Uterus (tissue), 2 donors: ENCODE measurements at regions not wholly inside any gene's neighbourhood (a gene's known extent, or its start where the extent isn't known, plus 50 kb on each side); places are given as distances from the start of the nearest gene placed in this dataset.

Experiments used
- CTCF ChIP-seq, 4 experiments: fragments of 200-600 bp in 2 of 4; fragments of 450-650 bp in 2 of 4; sonication (generic) in 2 of 4; IDR thresholded peaks; one replicate each; pipeline ENCODE4 v1.5.1; 2016 to 2019; ENCODE audit warnings: antibody characterized with exemption in 4 of 4, mild to moderate bottlenecking in 2 of 4, moderate library complexity in 1 of 4
- POLR2A ChIP-seq, 2 donors: fragments of 450-650 bp; IDR thresholded peaks; one replicate each; pipeline ENCODE4 v1.6.1; 2016; ENCODE audit warnings: antibody characterized with exemption in 2 of 2, mild to moderate bottlenecking in 1 of 2, moderate library complexity in 1 of 2

DNA sequence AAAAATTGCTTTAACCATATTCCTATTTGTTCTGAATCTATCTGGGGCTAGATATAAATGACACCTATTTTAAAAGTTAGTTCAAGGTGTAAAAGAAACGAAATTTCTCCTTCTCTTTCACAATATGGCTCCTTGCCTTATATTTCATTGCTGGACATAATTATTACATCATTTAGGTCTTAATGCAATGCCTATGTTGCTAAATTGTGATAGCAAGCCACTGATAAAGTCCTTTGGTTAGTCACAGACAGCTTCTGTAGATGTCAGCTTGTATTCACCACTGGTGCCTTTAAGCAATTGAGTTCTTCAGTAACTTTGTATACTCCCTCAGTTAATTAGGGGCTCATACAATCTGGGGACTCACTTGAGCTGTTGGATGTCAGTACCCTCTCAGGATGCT is 1236.6 kb downstream of the GATA3 start:
- TF ChIP-seq CTCF (IDR thresholded peaks at IDR 0.05) (no peak), POLR2A (IDR thresholded peaks at IDR 0.05) (no peak)
